ENCODE measurements at regions not wholly inside any gene's neighbourhood (a gene's known extent, or its start where the extent isn't known, plus 50 kb on each side); places are given as distances from the start of the nearest gene placed in this dataset.

DNA sequence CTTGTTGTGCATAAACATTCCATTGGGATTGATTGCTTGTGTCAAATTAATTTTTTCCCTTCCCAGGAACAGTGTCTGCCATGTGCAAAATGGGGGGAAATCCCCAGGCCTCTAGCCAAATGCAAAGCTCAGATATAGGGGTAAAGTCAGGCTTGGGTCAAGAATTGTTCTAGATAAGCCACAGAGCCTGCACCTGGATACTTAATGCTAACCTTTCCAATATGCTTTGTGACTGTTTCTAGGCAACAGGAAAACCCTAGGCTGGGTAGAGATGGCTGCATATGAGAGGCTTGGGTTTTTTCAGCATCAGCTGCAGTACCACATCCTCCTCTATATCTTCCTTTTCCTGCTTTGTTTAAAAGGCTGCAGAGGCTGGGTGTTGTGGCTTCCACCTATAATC lies 61.9 kb upstream of the ROPN1 start:
- Histone ChIP-seq H3K4me2 (ENCODE audit: insufficient read depth, low read length, poor library complexity, severe bottlenecking) (no peak overlapping the region), H4K91ac (ENCODE audit: low read depth, low read length, poor library complexity) (no peak overlapping the region), H3K23ac (ENCODE audit: low read depth, low read length, poor library complexity) (no peak overlapping the region), H3K9me3 (replicated peaks in 1 of 2; ENCODE audit: control insufficient read depth in 2 of 2, insufficient read depth in 1 of 2, low read depth in 1 of 2, low read length in 2 of 2) (no peaks in the 10 kb centered on the region), H3K9ac (ENCODE audit: low read depth, low read length, poor library complexity) (no peak overlapping the region), H2BK12ac (ENCODE audit: low read length) (no peak overlapping the region), H2BK15ac (ENCODE audit: low read length) (no peak overlapping the region), H3K4me1 (ENCODE audit: control insufficient read depth in 2 of 2, insufficient read depth in 1 of 2, low read depth in 1 of 2, low read length in 2 of 2) (peaks cover 0 to 9% of the 10 kb centered on the region in 2 donors), H3K36me3 (replicated peaks in 1 of 2; ENCODE audit: control insufficient read depth in 2 of 2, insufficient read depth in 2 of 2, low read length in 2 of 2) (no peaks in the 10 kb centered on the region), H3K18ac (ENCODE audit: low read length) (no peak overlapping the region), H3K27ac (replicated peaks; ENCODE audit: low read length) (no peak overlapping the region), H4K8ac (ENCODE audit: low read depth, low read length) (no peak overlapping the region), H3K4me3 (ENCODE audit: low read length in 2 of 2) (no peak overlapping the region), H2AK5ac (ENCODE audit: low read depth, low read length) (no peak overlapping the region), H2BK120ac (ENCODE audit: low read depth, low read length) (no peak overlapping the region), H3K27me3 (ENCODE audit: control insufficient read depth in 3 of 3, insufficient read depth in 3 of 3, low read depth in 1 of 3, low read length in 3 of 3) (no peaks in the 10 kb centered on the region), H2AFZ (ENCODE audit: low read length) (no peak overlapping the region), H3K79me1 (ENCODE audit: low read depth, low read length) (no peaks in the 10 kb centered on the region), H2BK5ac (ENCODE audit: low read length) (no peak overlapping the region), H3K14ac (ENCODE audit: low read length) (no peak overlapping the region), H3K4ac (ENCODE audit: low read length) (no peak overlapping the region)
- DNase-seq (ENCODE audit: low spot score): no peak

DNA sequence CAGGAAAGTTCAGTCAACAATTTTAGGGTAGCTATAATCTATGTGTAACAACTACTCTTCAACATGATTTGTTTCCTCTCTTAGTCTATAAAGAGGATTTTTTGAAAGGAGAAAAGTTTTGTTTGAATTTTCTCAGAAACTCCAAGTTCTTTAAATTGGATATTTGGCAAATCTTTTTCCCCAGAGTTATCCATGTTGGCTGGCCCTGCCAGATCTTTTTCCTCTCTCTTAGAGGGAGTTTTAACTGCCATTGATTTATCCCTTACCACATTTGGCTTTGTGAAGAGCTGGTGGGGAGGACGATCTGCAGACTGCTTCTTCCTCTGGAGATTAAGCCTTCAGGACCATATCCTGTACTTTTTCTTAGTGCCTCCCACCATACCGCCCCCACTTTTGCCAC lies 64.9 kb upstream of the ROPN1 start:
- no peak overlapping the region for H3K4me2 ChIP-seq (ENCODE audit: insufficient read depth, low read length, poor library complexity, severe bottlenecking)
- H2BK120ac ChIP-seq (ENCODE audit: low read depth, low read length): no peak overlapping the region
- no peak overlapping the region for H3K23ac ChIP-seq (ENCODE audit: low read depth, low read length, poor library complexity)
- H3K27me3 ChIP-seq (ENCODE audit: control insufficient read depth in 3 of 3, insufficient read depth in 3 of 3, low read depth in 1 of 3, low read length in 3 of 3): no peaks in the 10 kb centered on the region
- WGBS, 2 donors (ENCODE audit: extremely low coverage in 2 of 2, insufficient read length in 2 of 2, insufficient replicate concordance in 1 of 2): no CpG with 5 or more reads among the region's 2 CpGs
- no peaks in the 10 kb centered on the region for H3K9me3 ChIP-seq (replicated peaks in 1 of 2; ENCODE audit: control insufficient read depth in 2 of 2, insufficient read depth in 1 of 2, low read depth in 1 of 2, low read length in 2 of 2)
- no peak overlapping the region for H2BK15ac ChIP-seq (ENCODE audit: low read length)
- H2BK12ac ChIP-seq (ENCODE audit: low read length): no peak overlapping the region
- no peak overlapping the region for H4K91ac ChIP-seq (ENCODE audit: low read depth, low read length, poor library complexity)
- no peak overlapping the region for H3K4me3 ChIP-seq (ENCODE audit: low read length in 2 of 2)
- no peak overlapping the region for H3K18ac ChIP-seq (ENCODE audit: low read length)
- no peak overlapping the region for H3K4ac ChIP-seq (ENCODE audit: low read length)
- no peak overlapping the region for H2BK5ac ChIP-seq (ENCODE audit: low read length)
- no peak overlapping the region for H3K14ac ChIP-seq (ENCODE audit: low read length)
- no peak overlapping the region for H2AK5ac ChIP-seq (ENCODE audit: low read depth, low read length)
- no peak overlapping the region for H4K8ac ChIP-seq (ENCODE audit: low read depth, low read length)
- H3K9ac ChIP-seq (ENCODE audit: low read depth, low read length, poor library complexity): no peak overlapping the region
- H3K79me1 ChIP-seq (ENCODE audit: low read depth, low read length): no peaks in the 10 kb centered on the region
- H3K36me3 ChIP-seq (replicated peaks in 1 of 2; ENCODE audit: control insufficient read depth in 2 of 2, insufficient read depth in 2 of 2, low read length in 2 of 2): no peaks in the 10 kb centered on the region
- no peak overlapping the region for H3K27ac ChIP-seq (replicated peaks; ENCODE audit: low read length)
- no peak for DNase-seq (ENCODE audit: low spot score)
- peaks cover 0 to 11% of the 10 kb centered on the region in 2 donors for H3K4me1 ChIP-seq (ENCODE audit: control insufficient read depth in 2 of 2, insufficient read depth in 1 of 2, low read depth in 1 of 2, low read length in 2 of 2)
- H2AFZ ChIP-seq (ENCODE audit: low read length): no peak overlapping the region

- Histone ChIP-seq H3K36me3 (replicated peaks in 1 of 2; ENCODE audit: control insufficient read depth in 2 of 2, insufficient read depth in 2 of 2, low read length in 2 of 2) (no peaks in the 10 kb centered on the region), H3K9ac (ENCODE audit: low read depth, low read length, poor library complexity) (no peak overlapping the region), H3K4me2 (ENCODE audit: insufficient read depth, low read length, poor library complexity, severe bottlenecking) (no peak overlapping the region), H3K9me3 (replicated peaks in 1 of 2; ENCODE audit: control insufficient read depth in 2 of 2, insufficient read depth in 1 of 2, low read depth in 1 of 2, low read length in 2 of 2) (no peaks in the 10 kb centered on the region), H2BK12ac (ENCODE audit: low read length) (no peak overlapping the region), H3K27ac (replicated peaks; ENCODE audit: low read length) (no peak overlapping the region), H2AK5ac (ENCODE audit: low read depth, low read length) (no peak overlapping the region), H4K8ac (ENCODE audit: low read depth, low read length) (no peak overlapping the region), H3K4ac (ENCODE audit: low read length) (no peak overlapping the region), H2AFZ (ENCODE audit: low read length) (no peak overlapping the region), H3K14ac (ENCODE audit: low read length) (no peak overlapping the region), H3K79me1 (ENCODE audit: low read depth, low read length) (no peaks in the 10 kb centered on the region), H3K4me1 (ENCODE audit: control insufficient read depth in 2 of 2, insufficient read depth in 1 of 2, low read depth in 1 of 2, low read length in 2 of 2) (peaks cover 0 to 11% of the 10 kb centered on the region in 2 donors), H3K4me3 (ENCODE audit: low read length in 2 of 2) (no peak overlapping the region), H3K18ac (ENCODE audit: low read length) (peak overlapping the region; percentile 31), H2BK120ac (ENCODE audit: low read depth, low read length) (no peak overlapping the region), H2BK5ac (ENCODE audit: low read length) (no peak overlapping the region), H3K23ac (ENCODE audit: low read depth, low read length, poor library complexity) (no peak overlapping the region), H3K27me3 (ENCODE audit: control insufficient read depth in 3 of 3, insufficient read depth in 3 of 3, low read depth in 1 of 3, low read length in 3 of 3) (no peaks in the 10 kb centered on the region), H4K91ac (ENCODE audit: low read depth, low read length, poor library complexity) (no peak overlapping the region), H2BK15ac (ENCODE audit: low read length) (no peak overlapping the region)
- DNase-seq (ENCODE audit: low spot score): no peak
- no CpG with 5 or more reads among the region's 6 CpGs for WGBS, 2 donors (ENCODE audit: extremely low coverage in 2 of 2, insufficient read length in 2 of 2, insufficient replicate concordance in 1 of 2)
Measured at GRCh38 chr3:124057420-124057819, 65.5 kb upstream of the ROPN1 start.

DNA sequence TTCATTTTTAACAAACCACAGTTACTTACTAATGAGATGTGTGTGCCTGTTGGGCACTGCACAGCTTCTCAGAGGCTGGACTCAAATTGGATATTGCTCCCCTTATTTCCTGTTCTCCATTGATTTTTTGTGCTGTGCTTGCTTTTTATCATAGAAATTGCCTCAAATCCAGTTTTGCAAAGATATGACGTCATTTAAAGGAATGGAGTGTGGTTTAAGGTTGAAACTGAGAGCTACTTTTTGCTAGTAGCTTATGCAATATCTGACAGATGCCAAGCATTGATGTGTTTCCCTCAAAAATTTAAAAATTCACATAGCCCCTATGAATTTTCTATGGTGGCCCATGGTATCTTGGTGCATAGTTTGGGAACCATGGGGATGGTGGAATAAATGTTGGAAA lies 67.7 kb upstream of the ROPN1 start:
- H2BK12ac ChIP-seq (ENCODE audit: low read length): no peak overlapping the region
- H3K4me3 ChIP-seq (ENCODE audit: low read length in 2 of 2): no peak overlapping the region
- WGBS, 2 donors (ENCODE audit: extremely low coverage in 2 of 2, insufficient read length in 2 of 2, insufficient replicate concordance in 1 of 2): no CpG with 5 or more reads among the region's 1 CpG
- no peak overlapping the region for H2BK5ac ChIP-seq (ENCODE audit: low read length)
- no peak overlapping the region for H3K4me2 ChIP-seq (ENCODE audit: insufficient read depth, low read length, poor library complexity, severe bottlenecking)
- H2BK15ac ChIP-seq (ENCODE audit: low read length): no peak overlapping the region
- no peaks in the 10 kb centered on the region for H3K9me3 ChIP-seq (replicated peaks in 1 of 2; ENCODE audit: control insufficient read depth in 2 of 2, insufficient read depth in 1 of 2, low read depth in 1 of 2, low read length in 2 of 2)
- DNase-seq (ENCODE audit: low spot score): no peak
- H4K8ac ChIP-seq (ENCODE audit: low read depth, low read length): no peak overlapping the region
- no peak overlapping the region for H3K23ac ChIP-seq (ENCODE audit: low read depth, low read length, poor library complexity)
- H2BK120ac ChIP-seq (ENCODE audit: low read depth, low read length): no peak overlapping the region
- no peak overlapping the region for H3K18ac ChIP-seq (ENCODE audit: low read length)
- H3K36me3 ChIP-seq (replicated peaks in 1 of 2; ENCODE audit: control insufficient read depth in 2 of 2, insufficient read depth in 2 of 2, low read length in 2 of 2): no peaks in the 10 kb centered on the region
- H3K79me1 ChIP-seq (ENCODE audit: low read depth, low read length): no peaks in the 10 kb centered on the region
- no peak overlapping the region for H3K14ac ChIP-seq (ENCODE audit: low read length)
- no peak overlapping the region for H3K9ac ChIP-seq (ENCODE audit: low read depth, low read length, poor library complexity)
- H3K27me3 ChIP-seq (ENCODE audit: control insufficient read depth in 3 of 3, insufficient read depth in 3 of 3, low read depth in 1 of 3, low read length in 3 of 3): no peaks in the 10 kb centered on the region
- H3K4ac ChIP-seq (ENCODE audit: low read length): no peak overlapping the region
- no peak overlapping the region for H2AFZ ChIP-seq (ENCODE audit: low read length)
- H3K4me1 ChIP-seq (ENCODE audit: control insufficient read depth in 2 of 2, insufficient read depth in 1 of 2, low read depth in 1 of 2, low read length in 2 of 2): peaks cover 0 to 11% of the 10 kb centered on the region in 2 donors
- no peak overlapping the region for H4K91ac ChIP-seq (ENCODE audit: low read depth, low read length, poor library complexity)
- no peak overlapping the region for H3K27ac ChIP-seq (replicated peaks; ENCODE audit: low read length)
- no peak overlapping the region for H2AK5ac ChIP-seq (ENCODE audit: low read depth, low read length)

All from neuronal stem cell (in vitro differentiated cells).